HG02588 (cell line): ENCODE measurements at regions not wholly inside any gene's neighbourhood (a gene's known extent, or its start where the extent isn't known, plus 50 kb on each side); places are given as distances from the start of the nearest gene placed in this dataset.

Source experiments
- ATAC-seq: cut with Tn5 transposase; IDR thresholded peaks from one replicate; pipeline ENCODE4 v1.9.1; 2021; ENCODE audit warnings: mild to moderate bottlenecking, moderate library complexity; ENCODE audit not compliant: unreplicated experiment

- ATAC-seq = no peak
These were observed 312.8 kb upstream of the JAG1 start for GRCh38 chr20:10986586-10986985.

- no peak for ATAC-seq
These were observed 314.0 kb upstream of the JAG1 start for GRCh38 chr20:10987651-10988383.

DNA sequence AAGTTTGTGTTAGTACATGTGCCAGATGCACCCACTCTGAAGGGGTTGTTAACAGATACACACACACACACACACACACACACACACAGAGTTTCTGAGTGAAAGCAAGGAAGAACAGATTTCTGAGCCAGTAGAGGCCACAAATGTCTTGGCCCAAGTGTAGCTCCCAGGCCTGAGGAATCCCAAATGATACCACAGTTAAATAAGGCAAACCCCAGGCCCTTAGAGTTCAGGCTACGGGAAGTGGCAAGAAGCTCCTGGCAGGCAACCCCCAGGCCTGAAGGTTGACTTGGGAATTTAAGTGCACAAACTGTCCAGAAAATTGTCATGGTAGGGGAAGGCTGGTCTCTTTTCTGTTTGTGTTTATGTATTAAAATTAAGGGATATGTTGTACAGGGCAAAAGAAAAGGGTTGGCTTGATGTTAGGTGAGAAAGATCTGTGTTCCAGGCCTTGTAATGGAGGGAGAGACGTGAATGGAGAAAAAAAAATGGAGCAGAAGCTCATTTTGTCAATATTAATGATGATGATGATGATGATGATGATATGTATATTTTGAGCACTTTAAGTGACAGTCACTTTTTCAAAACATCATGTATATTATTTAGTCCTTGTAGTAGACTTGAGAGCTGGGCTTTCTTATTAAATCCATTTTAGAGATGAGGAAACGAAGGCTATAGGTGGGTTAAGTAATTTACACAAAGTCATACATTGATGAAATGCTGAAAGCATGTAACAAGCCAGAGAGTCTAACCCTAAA, 317.0 kb upstream of the JAG1 start:
- ATAC-seq = no peak

DNA sequence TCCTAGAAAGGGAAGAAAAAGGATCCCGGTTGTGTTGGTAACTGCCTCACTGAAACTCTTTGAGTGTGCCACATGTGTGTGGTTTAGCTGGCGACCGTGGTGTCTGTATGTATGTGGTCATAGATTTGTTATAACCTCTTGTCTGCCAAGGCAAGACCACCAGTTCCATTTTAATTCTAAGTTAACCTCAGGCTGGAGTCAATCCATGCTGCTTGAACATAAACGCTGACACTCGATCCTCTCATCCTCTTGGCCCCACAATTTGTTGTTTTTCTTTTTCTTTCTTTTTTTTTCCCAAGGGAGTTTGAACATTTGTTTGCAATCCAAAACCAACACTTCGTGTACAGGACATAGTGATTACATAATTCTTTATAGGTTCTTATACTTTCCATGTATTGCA, 318.9 kb upstream of the JAG1 start:
- ATAC-seq = no peak

DNA sequence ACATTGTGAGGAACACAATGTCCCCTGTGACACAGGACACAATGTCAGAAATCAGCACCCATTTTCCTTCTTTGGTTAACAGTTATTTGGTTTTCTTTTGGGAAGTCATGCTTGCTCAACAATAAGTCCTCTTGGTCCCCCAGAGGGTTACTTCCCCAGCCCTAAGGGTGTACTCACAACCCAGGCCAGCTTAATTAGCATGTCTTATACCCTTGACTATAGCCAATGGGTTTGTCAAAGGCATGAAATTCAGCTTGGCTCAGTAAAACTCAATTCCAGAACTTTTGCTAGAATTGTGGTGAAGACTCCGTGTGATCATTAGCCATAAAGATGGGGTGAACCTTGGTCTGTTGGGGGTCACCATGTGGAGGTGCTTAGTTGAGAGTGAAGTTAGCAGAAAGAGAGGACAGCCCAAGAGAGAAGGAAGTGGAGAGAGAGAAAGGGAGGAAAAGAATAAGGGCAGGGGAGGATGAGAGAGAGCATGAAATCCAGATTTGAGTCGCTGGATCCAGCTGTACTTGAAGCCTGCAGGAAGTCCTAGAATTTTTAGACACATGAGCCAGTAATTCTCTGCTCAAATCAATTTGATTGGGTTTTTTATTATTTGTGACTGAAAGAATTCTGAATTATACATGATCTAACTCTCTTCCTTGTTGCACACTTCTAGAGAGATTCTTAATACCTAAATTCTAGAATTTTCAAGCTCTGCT, 321.3 kb upstream of the JAG1 start:
- ATAC-seq = no peak

DNA sequence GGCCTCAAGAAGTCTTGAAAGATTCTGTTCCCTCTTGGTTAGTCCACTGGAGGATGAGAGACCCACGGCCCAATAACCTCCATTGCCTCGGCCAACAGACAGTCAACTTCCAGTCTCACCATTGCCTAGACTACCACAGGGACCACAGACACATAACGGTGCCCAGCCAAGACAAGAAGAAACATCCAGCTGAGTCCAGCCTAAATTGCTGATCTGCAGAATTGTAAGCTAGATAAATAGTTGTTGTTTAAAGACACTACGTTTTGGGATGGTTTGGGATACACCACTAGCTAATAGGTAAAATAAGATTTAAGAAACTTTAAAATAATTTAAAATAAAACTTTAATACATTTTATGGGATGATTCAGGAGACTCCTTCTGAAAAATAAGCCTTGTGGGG, 324.7 kb upstream of the JAG1 start:
- no peak for ATAC-seq

- no peak for ATAC-seq
These were observed 326.6 kb upstream of the JAG1 start for GRCh38 chr20:11000416-11000815.

DNA sequence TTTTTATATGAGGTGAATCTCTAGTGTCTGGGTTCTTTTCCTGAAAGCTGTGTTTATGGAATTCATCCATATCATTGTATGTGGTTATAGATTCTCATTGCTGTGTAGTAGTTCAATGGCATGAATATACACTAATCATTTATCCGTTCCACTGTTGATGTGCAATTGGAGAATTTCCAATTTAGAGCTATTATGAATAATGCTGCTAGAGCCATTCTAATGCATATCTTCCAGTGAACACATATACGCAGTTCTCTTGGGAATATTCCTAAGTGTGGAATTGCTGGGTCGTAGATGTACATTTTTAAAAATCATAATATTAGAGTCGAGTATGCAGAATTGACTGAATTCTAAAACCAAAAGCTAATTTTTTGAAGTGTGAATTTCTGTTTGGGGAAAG, 327.5 kb upstream of the JAG1 start:
- ATAC-seq = no peak

- ATAC-seq = no peak
These were observed 328.2 kb upstream of the JAG1 start for GRCh38 chr20:11001764-11002540.

- ATAC-seq = no peak
These were observed 329.5 kb upstream of the JAG1 start for GRCh38 chr20:11003341-11003740.

DNA sequence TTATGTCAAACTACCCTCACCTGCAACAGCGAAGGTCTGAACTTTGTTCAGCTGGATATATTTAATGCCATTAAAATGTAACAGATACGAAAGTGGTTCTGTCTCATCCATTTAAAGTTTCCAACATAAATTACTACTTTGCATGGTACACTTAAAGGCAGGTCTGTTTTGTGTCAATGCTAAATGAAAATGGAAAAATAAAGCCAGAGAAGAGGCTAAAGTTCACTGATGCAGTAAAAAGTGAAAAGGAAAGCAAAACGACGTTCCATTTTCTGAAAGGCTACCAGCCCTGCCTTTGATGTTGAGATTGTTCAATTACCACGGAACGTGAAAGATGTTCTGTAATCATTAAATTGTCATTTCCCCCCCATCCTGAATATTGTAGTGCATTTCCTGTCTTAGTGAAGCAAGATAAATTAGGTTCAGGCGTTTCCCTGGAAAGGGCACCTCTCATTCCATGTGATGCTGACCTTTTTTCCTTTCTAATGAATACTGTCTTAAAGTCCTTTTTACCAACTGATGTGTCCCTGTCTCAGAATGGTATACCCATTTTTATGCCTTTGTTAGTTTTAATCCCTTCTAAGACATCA, 334.7 kb upstream of the JAG1 start:
- ATAC-seq = no peak

- no peak for ATAC-seq
These were observed 337.9 kb upstream of the JAG1 start for GRCh38 chr20:11011653-11012052.

DNA sequence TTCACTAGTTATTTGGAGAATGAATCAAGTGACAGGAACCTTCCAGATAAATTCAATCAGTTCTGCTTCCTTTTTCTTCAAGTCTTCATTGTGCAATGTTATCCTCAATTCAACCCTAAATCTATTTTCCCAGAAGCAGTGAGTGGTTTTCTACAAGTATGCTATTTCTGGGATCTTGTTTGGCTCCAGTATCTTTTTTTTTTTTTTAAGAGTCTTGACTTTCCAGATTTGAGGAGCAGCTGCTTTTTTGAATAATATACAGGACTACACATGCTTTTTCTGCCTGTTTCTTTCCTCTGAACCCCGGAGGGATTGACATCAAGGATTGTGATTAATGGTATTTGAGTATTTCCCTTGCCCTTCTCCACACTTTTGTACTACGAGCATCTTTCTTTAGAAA, 339.2 kb upstream of the JAG1 start:
- no peak for ATAC-seq

GRCh38 chr20:11013801-11014200, 340.0 kb upstream of the JAG1 start:
- ATAC-seq = no peak

DNA sequence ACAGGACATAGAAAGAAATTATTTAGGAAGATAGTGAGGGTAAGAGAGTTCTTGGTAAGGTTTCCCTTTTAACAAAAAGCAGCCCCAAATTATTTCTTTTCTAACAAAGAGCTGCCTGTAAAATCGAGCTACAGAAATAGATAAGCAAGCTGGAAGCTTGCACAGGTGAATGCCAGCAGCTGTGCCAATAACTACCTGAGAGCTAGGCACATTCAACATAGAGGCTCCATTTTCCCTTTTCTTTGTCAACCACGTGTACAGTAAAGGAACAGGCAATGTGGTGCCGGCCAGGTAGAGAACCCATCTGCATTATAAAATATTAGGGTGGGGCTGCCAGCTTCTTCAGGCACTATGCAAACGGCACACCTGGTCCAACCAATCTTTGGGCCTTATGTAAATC, 341.6 kb upstream of the JAG1 start:
- no peak for ATAC-seq

DNA sequence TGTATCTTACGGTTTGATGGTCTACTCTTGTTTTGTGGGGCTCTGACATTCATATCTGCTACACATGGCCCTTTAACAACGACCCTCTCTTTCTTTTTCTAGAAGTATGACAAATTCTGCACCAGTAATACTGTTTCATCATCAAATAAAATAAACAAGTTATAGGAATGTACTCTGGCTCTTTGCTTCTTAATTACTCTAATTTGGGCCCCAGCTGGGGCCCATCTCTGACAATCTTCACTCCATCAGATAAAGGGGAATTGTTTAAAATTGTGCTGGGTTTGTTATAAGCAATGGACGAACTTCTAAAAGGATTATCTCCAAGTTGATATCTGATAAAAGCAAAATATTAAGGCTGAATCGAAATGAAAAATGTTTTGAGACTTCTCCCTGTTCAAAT, 343.6 kb upstream of the JAG1 start:
- no peak for ATAC-seq

GRCh38 chr20:11018668-11019170, 344.9 kb upstream of the JAG1 start:
- no peak for ATAC-seq

GRCh38 chr20:11020712-11021111, 346.9 kb upstream of the JAG1 start:
- no peak for ATAC-seq

DNA sequence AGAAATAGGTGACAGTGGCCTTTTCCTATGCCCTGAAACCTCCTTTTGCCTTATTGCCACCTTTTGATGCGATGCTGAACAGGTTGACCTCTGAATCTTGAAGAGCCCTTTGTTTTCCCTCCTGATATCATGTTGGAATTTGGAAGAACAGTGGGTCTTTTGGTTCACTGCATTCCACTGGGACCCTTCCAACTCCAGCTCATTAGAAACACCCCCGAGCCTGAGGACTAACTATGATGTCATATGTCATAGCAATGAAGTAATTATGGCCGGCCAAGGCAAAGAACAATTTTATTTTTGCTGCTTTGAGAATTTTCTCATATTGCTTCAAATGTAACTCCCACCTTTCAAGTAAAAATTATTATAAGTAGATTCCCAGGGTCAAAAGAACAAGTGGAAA, 353.4 kb upstream of the JAG1 start:
- ATAC-seq = no peak

DNA sequence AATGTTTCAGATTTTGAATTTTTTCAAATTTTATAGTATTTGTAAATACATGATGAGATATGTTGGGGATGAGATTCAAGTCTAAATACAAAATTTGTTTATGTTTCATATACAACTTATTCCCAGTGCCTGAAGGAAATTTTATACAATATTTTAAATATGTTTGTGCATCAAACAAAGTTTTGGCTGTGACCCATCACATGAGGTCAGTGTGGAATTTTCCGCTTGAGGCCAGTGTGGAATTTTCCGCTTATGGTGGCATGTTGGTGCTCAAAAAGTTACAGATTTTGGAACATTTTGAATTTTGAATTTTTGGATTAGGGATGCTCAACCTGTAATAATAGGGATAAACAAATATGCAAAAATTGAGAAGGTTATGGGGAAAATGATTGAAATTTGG, 356.6 kb upstream of the JAG1 start:
- no peak for ATAC-seq

- no peak for ATAC-seq
These were observed 357.5 kb upstream of the JAG1 start for GRCh38 chr20:11031300-11031699.
